OCI-M1 (cell line): ENCODE measurements at regions not wholly inside any gene's neighbourhood (a gene's known extent, or its start where the extent isn't known, plus 50 kb on each side); places are given as distances from the start of the nearest gene placed in this dataset.

Source experiments
- DNase-seq: peaks from one replicate; lab custom pipeline; 2025; lab: John Stamatoyannopoulos, UW

GRCh38 chr21:35136586-35137219 is 87.6 kb upstream of the RUNX1 start:
- DNase-seq: no peak

- peak; percentile 19 for DNase-seq
These were observed 87.0 kb upstream of the RUNX1 start for GRCh38 chr21:35136106-35136505.

GRCh38 chr21:35135481-35135880 is 86.4 kb upstream of the RUNX1 start:
- no peak for DNase-seq

GRCh38 chr21:35134309-35134708 is 85.2 kb upstream of the RUNX1 start:
- no peak for DNase-seq

- DNase-seq: no peak
These were observed 79.4 kb upstream of the RUNX1 start for GRCh38 chr21:35128536-35128935.

- DNase-seq: no peak
These were observed 78.7 kb upstream of the RUNX1 start for GRCh38 chr21:35127851-35128250.

- no peak for DNase-seq
These were observed 77.9 kb upstream of the RUNX1 start for GRCh38 chr21:35127026-35127425.

- no peak for DNase-seq
These were observed 71.6 kb upstream of the RUNX1 start for GRCh38 chr21:35120631-35121180.

GRCh38 chr21:35119501-35120047 is 70.5 kb upstream of the RUNX1 start:
- no peak for DNase-seq

GRCh38 chr21:35116777-35117176 is 67.7 kb upstream of the RUNX1 start:
- no peak for DNase-seq

- no peak for DNase-seq
These were observed 64.0 kb upstream of the RUNX1 start for GRCh38 chr21:35113064-35113463.

- DNase-seq: no peak
These were observed 62.3 kb upstream of the RUNX1 start for GRCh38 chr21:35111321-35111930.

- no peak for DNase-seq
These were observed 59.8 kb upstream of the RUNX1 start for GRCh38 chr21:35108887-35109286.

GRCh38 chr21:35107520-35107919 is 58.4 kb upstream of the RUNX1 start:
- DNase-seq: no peak

- DNase-seq: peak; percentile 97
These were observed 57.2 kb upstream of the RUNX1 start for GRCh38 chr21:35106246-35106835.

- peak; percentile 96 for DNase-seq
These were observed 53.6 kb upstream of the RUNX1 start for GRCh38 chr21:35102488-35103371.

GRCh38 chr21:35100349-35100811 is 51.3 kb upstream of the RUNX1 start:
- no peak for DNase-seq

GRCh38 chr21:35099310-35099709 is 50.2 kb upstream of the RUNX1 start:
- no peak for DNase-seq
